IgD-negative memory B cell (primary cell): ENCODE measurements at regions not wholly inside any gene's neighbourhood (a gene's known extent, or its start where the extent isn't known, plus 50 kb on each side); places are given as distances from the start of the nearest gene placed in this dataset.

Source experiments
- H3K27ac Mint-ChIP-seq, 3 donors: one replicate each; pipeline ENCODE4 v1.8.0; 2020 to 2022; ENCODE audit warnings: mild to moderate bottlenecking in 3 of 3, mixed read lengths in 3 of 3, moderate library complexity in 1 of 3
- H3K27me3 Mint-ChIP-seq: one replicate; pipeline ENCODE4 v1.8.0; 2021; ENCODE audit warnings: mixed read lengths
- H3K36me3 Mint-ChIP-seq: one replicate; pipeline ENCODE4 v1.8.0; 2020; ENCODE audit warnings: mild to moderate bottlenecking, mixed read lengths
- H3K4me1 Mint-ChIP-seq, 3 donors: one replicate each; pipeline ENCODE4 v1.8.0; 2020 to 2022; ENCODE audit warnings: mixed read lengths in 3 of 3, mild to moderate bottlenecking in 1 of 3
- H3K4me3 Mint-ChIP-seq, 4 donors: one replicate each; pipeline ENCODE4 v1.8.0; 2020 to 2022; ENCODE audit warnings: mild to moderate bottlenecking in 4 of 4, mixed read lengths in 4 of 4, moderate library complexity in 3 of 4
- H3K9me3 Mint-ChIP-seq, 3 donors: one replicate each; pipeline ENCODE4 v1.8.0; 2020 to 2021; ENCODE audit warnings: mixed read lengths in 3 of 3, mild to moderate bottlenecking in 1 of 3

- H3K4me1 Mint-ChIP-seq, result peaks cover 0 to 2% (median 0%) of the 10 kb centered on the region in 3 donors
- H3K9me3 Mint-ChIP-seq, result peaks cover 0 to 1% (median 0%) of the 10 kb centered on the region in 3 donors
- no peak overlapping the region for H3K27ac Mint-ChIP-seq
- H3K36me3 Mint-ChIP-seq, result no peaks in the 10 kb centered on the region
- H3K27me3 Mint-ChIP-seq, result no peaks in the 10 kb centered on the region
- H3K4me3 Mint-ChIP-seq, result no peak overlapping the region
These were observed 96.8 kb upstream of the ADAMTS16 start for GRCh38 chr5:5043346-5043745.

- no peak overlapping the region for H3K27ac Mint-ChIP-seq
- no peak overlapping the region for H3K4me3 Mint-ChIP-seq
- no peaks in the 10 kb centered on the region for H3K27me3 Mint-ChIP-seq
- no peaks in the 10 kb centered on the region for H3K36me3 Mint-ChIP-seq
- H3K9me3 Mint-ChIP-seq, result no peaks in the 10 kb centered on the region
- peaks cover 0 to 2% (median 0%) of the 10 kb centered on the region in 3 donors for H3K4me1 Mint-ChIP-seq
These were observed 95.8 kb upstream of the ADAMTS16 start for GRCh38 chr5:5044247-5044840.

DNA sequence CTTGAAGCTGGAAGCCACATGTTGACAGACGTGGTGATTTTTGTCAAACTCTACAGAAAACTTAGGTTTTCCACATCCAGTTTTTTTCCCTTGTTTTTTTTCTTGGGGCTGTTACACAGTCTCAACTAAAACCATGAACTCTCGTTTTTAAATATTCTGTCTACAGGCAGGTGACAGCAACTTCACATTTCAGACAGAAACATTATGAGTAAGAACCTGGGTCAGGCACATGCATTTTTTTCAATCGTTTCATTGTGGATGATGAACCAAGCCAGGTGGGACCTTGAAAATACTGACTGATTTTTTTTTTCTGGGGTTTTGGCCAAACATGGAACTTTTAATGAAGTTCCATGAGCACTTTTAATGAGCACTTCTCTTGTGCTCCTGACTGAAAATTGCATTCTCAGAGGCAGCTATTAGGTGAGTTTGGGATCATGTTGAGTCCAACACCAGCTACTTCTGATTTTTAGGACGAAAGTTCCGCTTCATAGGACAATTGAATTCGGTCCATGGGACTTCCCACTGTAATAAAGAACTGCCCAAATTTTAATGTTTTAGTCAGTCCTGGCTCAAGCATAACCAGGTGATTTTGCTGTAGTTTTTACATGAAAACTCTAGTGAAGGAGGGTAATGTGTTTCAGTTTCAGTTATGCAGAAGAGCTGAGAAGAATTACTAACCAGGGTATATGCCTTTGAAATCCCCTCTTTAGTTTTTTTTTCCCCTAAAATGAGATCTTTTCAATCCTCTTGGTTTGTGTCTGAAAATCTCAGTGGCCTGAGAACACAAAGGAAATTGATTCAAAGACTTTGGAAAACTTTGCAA is 93.2 kb upstream of the ADAMTS16 start:
- H3K4me1 Mint-ChIP-seq, result peaks cover 0 to 2% (median 0%) of the 10 kb centered on the region in 3 donors
- H3K36me3 Mint-ChIP-seq, result no peaks in the 10 kb centered on the region
- no peaks in the 10 kb centered on the region for H3K27me3 Mint-ChIP-seq
- H3K4me3 Mint-ChIP-seq, result no peak overlapping the region
- no peak overlapping the region for H3K27ac Mint-ChIP-seq
- H3K9me3 Mint-ChIP-seq, result peaks cover 0 to 6% (median 0%) of the 10 kb centered on the region in 3 donors

- Mint-ChIP-seq H3K9me3 (peaks cover 0 to 6% (median 0%) of the 10 kb centered on the region in 3 donors), H3K4me3 (no peak overlapping the region), H3K36me3 (no peaks in the 10 kb centered on the region), H3K27me3 (no peaks in the 10 kb centered on the region), H3K4me1 (no peaks in the 10 kb centered on the region), H3K27ac (no peak overlapping the region)
These were observed 89.3 kb upstream of the ADAMTS16 start for GRCh38 chr5:5050801-5051200.

- Mint-ChIP-seq H3K4me1 (no peaks in the 10 kb centered on the region), H3K27ac (no peak overlapping the region), H3K27me3 (no peaks in the 10 kb centered on the region)
These were observed 84.4 kb upstream of the ADAMTS16 start for GRCh38 chr5:5055712-5056111.

DNA sequence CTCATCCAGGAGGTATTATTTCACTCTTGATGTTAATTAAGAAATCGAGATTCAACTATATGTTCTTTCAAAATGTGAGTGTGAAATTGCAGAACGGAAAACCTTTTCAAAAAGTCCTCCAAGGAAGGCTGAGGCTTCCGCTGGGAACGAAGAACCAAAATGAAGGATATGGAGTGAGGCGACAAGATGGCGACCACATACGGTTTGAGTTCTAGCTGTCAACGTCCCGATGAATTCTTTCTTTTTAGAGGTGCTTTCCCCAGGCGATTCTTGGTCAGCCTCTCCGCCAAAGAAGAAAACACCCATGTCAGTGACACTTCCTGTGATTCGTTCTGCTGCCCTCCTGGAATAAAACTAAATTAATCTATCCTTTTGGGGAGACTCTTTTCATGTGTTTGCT is 78.3 kb upstream of the ADAMTS16 start:
- Mint-ChIP-seq H3K36me3 (no peaks in the 10 kb centered on the region), H3K27me3 (no peaks in the 10 kb centered on the region), H3K4me1 (peaks cover 0 to 3% (median 0%) of the 10 kb centered on the region in 3 donors), H3K9me3 (peaks cover 0 to 5% (median 3%) of the 10 kb centered on the region in 3 donors), H3K4me3 (no peak overlapping the region), H3K27ac (no peak overlapping the region)

More at GRCh38 chr5:5055712-5056111, 84.4 kb upstream of the ADAMTS16 start:
- Mint-ChIP-seq H3K36me3 (no peaks in the 10 kb centered on the region), H3K4me3 (no peak overlapping the region), H3K9me3 (peaks cover 0 to 7% (median 5%) of the 10 kb centered on the region in 3 donors)

- Mint-ChIP-seq H3K4me1 (peaks cover 0 to 3% (median 0%) of the 10 kb centered on the region in 3 donors), H3K27ac (no peak overlapping the region), H3K36me3 (no peaks in the 10 kb centered on the region), H3K4me3 (no peak overlapping the region), H3K9me3 (peaks cover 0 to 5% (median 1%) of the 10 kb centered on the region in 3 donors), H3K27me3 (no peaks in the 10 kb centered on the region)
These were observed 77.4 kb upstream of the ADAMTS16 start for GRCh38 chr5:5062525-5063302.

- Mint-ChIP-seq H3K9me3 (peaks cover 0 to 5% (median 1%) of the 10 kb centered on the region in 3 donors), H3K27ac (no peak overlapping the region), H3K27me3 (no peaks in the 10 kb centered on the region), H3K36me3 (no peaks in the 10 kb centered on the region), H3K4me1 (peaks cover 0 to 3% (median 0%) of the 10 kb centered on the region in 3 donors), H3K4me3 (no peak overlapping the region)
These were observed 76.6 kb upstream of the ADAMTS16 start for GRCh38 chr5:5063533-5063953.

GRCh38 chr5:5065472-5065871 is 74.7 kb upstream of the ADAMTS16 start:
- H3K27me3 Mint-ChIP-seq, result no peaks in the 10 kb centered on the region
- H3K36me3 Mint-ChIP-seq, result no peaks in the 10 kb centered on the region
- H3K4me3 Mint-ChIP-seq, result no peak overlapping the region
- peaks cover 0 to 3% (median 0%) of the 10 kb centered on the region in 3 donors for H3K4me1 Mint-ChIP-seq
- H3K27ac Mint-ChIP-seq, result no peak overlapping the region
- peaks cover 0 to 2% (median 0%) of the 10 kb centered on the region in 3 donors for H3K9me3 Mint-ChIP-seq

DNA sequence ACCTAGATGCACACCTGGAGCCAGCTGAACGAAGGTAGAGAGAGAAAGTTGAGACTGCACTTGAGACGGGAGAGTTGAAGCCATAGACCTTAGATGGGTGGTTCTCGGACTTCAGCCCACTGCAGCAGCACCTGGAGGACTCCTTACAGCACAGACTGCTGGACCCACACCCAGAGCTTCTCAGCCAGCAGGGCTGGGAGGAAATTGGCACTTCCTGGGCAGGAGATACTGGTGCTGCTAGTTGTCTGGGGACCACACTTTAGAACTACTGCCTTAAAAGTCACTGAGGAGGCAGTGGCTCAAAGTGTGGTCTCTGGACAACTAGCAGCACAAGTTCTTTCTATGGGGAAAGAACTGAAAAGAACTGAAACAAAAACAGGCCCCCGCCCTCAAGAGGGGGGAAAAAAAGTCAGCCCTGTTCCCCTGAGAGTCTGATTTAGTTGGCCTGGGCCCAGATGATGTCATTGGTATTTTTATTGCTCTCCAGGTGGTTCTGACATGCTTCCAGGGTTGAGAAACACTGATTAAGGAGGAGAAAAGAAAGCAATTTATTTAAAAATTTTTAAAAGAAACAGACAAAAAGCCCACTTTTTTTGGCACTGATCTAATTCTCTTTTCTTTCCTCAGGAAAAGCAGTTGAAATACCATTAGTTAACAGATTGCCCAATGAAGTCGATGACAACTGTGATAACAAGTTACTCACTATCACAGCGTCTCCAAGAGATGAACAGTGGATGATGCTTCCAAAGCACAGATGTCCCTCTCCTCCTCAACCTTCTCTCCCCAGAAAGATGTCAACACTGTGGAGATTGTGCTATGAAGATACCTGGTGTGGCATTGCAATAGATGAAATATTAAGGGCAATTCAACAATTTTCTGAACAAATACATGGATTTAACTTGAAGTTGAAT is 73.6 kb upstream of the ADAMTS16 start:
- Mint-ChIP-seq H3K4me3 (no peak overlapping the region), H3K27me3 (peaks cover 3% of the 10 kb centered on the region), H3K27ac (no peak overlapping the region), H3K36me3 (no peaks in the 10 kb centered on the region), H3K4me1 (peaks cover 0 to 3% (median 0%) of the 10 kb centered on the region in 3 donors), H3K9me3 (peaks cover 0 to 6% (median 5%) of the 10 kb centered on the region in 3 donors)

DNA sequence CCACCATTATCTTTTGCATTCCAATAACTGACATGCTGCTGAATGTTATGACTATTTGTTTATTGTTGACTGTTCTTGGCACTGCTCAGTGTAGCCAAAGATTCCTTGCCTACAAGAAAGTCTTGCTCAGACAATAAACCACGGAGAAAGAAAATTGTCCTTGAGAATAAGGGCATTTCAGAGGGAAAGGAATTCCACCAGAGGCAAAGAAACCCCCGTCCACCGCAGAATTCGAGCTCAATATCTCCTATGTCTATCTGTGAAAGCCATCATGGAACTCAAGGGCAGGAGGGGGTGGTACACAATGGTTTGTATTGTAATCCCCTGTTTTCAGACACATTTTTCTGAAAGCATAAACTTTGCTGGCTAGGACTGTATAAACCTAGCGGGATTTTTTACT is 70.3 kb upstream of the ADAMTS16 start:
- Mint-ChIP-seq H3K9me3 (peaks cover 0 to 9% (median 6%) of the 10 kb centered on the region in 3 donors), H3K36me3 (no peaks in the 10 kb centered on the region), H3K4me3 (no peak overlapping the region), H3K27ac (no peak overlapping the region), H3K4me1 (peaks cover 0 to 3% (median 0%) of the 10 kb centered on the region in 3 donors), H3K27me3 (peaks cover 3% of the 10 kb centered on the region)

GRCh38 chr5:5071554-5071953 is 68.6 kb upstream of the ADAMTS16 start:
- no peak overlapping the region for H3K27ac Mint-ChIP-seq
- peaks cover 0 to 9% (median 6%) of the 10 kb centered on the region in 3 donors for H3K9me3 Mint-ChIP-seq
- no peaks in the 10 kb centered on the region for H3K36me3 Mint-ChIP-seq
- H3K4me3 Mint-ChIP-seq, result no peak overlapping the region
- no peaks in the 10 kb centered on the region for H3K4me1 Mint-ChIP-seq
- peaks cover 3% of the 10 kb centered on the region for H3K27me3 Mint-ChIP-seq

DNA sequence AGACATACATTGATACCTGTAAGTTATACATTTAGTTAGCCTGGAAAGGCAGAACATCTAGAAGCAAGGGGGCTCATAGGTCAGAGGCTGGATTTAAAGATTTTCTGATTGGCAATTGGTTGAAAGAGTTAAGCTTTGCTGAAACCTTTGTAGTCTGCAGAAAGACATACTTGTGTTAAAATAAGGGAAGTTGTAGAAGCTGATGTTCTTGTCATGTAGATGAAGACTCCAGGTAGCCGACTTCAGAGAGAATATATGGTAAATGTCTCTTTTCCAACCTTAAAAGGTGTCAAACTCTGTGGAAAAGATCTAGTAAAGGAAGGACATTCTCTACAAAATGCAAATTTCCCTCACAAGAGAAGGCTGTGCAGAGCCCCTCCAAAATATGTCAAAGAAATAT is 62.9 kb upstream of the ADAMTS16 start:
- Mint-ChIP-seq H3K4me1 (no peaks in the 10 kb centered on the region), H3K4me3 (no peak overlapping the region), H3K27ac (no peak overlapping the region), H3K9me3 (peaks cover 1 to 4% (median 4%) of the 10 kb centered on the region in 3 donors), H3K27me3 (peaks cover 2% of the 10 kb centered on the region), H3K36me3 (no peaks in the 10 kb centered on the region)
